Neural progenitor cell (in vitro differentiated cells): ENCODE measurements at regions not wholly inside any gene's neighbourhood (a gene's known extent, or its start where the extent isn't known, plus 50 kb on each side); places are given as distances from the start of the nearest gene placed in this dataset.

ENCODE experiments used
- EZH2 ChIP-seq: fragments of 200-600 bp; sonication (generic); IDR thresholded peaks from 2 replicates; pipeline ENCODE4 v1.6.1; 2017; ENCODE audit warnings: antibody characterized with exemption, mild to moderate bottlenecking, moderate library complexity
- TF ChIP-seq, protein P1 (sequence below): fragments of 200-600 bp; sonication (generic); IDR thresholded peaks from 2 replicates; pipeline ENCODE4 v1.5.1; 2017; ENCODE audit warnings: antibody characterized with exemption, mild to moderate bottlenecking

DNA sequence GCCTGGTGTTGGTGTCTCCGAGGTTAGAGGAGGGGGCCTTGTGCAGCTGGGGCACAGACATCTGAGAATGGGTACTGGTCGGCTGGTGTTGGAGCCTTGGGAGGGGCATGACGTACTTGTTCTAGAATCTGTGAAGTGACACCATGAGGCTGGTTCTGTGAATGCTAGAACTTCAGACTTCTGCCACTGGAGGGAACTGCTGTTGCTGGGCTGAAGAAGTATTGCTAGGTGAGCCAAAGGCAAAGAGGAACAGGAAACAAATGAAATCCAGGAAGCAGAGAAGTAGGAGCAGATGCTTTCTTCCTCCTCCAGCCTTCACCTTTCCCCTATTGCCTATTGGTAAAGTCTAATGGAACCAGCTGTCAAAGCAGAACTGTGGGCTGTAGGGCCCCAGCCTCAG is 120.9 kb upstream of the DDIT4L start:
- TF ChIP-seq, protein P1, sequence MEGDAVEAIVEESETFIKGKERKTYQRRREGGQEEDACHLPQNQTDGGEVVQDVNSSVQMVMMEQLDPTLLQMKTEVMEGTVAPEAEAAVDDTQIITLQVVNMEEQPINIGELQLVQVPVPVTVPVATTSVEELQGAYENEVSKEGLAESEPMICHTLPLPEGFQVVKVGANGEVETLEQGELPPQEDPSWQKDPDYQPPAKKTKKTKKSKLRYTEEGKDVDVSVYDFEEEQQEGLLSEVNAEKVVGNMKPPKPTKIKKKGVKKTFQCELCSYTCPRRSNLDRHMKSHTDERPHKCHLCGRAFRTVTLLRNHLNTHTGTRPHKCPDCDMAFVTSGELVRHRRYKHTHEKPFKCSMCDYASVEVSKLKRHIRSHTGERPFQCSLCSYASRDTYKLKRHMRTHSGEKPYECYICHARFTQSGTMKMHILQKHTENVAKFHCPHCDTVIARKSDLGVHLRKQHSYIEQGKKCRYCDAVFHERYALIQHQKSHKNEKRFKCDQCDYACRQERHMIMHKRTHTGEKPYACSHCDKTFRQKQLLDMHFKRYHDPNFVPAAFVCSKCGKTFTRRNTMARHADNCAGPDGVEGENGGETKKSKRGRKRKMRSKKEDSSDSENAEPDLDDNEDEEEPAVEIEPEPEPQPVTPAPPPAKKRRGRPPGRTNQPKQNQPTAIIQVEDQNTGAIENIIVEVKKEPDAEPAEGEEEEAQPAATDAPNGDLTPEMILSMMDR = no peak
- no peak for TF ChIP-seq EZH2
